CD4-positive, alpha-beta T cell treated with Interleukin-6 at 100 ng/mL for 8 hours (primary cell): ENCODE measurements at regions not wholly inside any gene's neighbourhood (a gene's known extent, or its start where the extent isn't known, plus 50 kb on each side); places are given as distances from the start of the nearest gene placed in this dataset.

Experiments
- DNase-seq: peaks from one replicate; pipeline ENCODE4 v3.0.0-alpha.2; 2020; ENCODE audit warnings: mixed read lengths, low spot score

GRCh38 chr3:152957491-152957890 lies 122.6 kb downstream of the P2RY1 start:
- DNase-seq, result no peak

GRCh38 chr3:152959307-152959706 lies 124.4 kb downstream of the P2RY1 start:
- DNase-seq, result no peak

- DNase-seq, result no peak
Measured at GRCh38 chr3:152960684-152961083, 125.8 kb downstream of the P2RY1 start.

- DNase-seq, result no peak
Measured at GRCh38 chr3:152961323-152961722, 126.4 kb downstream of the P2RY1 start.

GRCh38 chr3:152964911-152965609 lies 130.1 kb downstream of the P2RY1 start:
- no peak for DNase-seq

GRCh38 chr3:152968388-152969024 lies 133.6 kb downstream of the P2RY1 start:
- no peak for DNase-seq

- DNase-seq, result no peak
Measured at GRCh38 chr3:152969557-152970300, 134.8 kb downstream of the P2RY1 start.

GRCh38 chr3:152970851-152971250 lies 135.9 kb downstream of the P2RY1 start:
- DNase-seq, result no peak

- no peak for DNase-seq
Measured at GRCh38 chr3:152971880-152972279, 136.9 kb downstream of the P2RY1 start.

GRCh38 chr3:152973575-152973974 lies 138.6 kb downstream of the P2RY1 start:
- no peak for DNase-seq

GRCh38 chr3:152976239-152976638 lies 141.3 kb downstream of the P2RY1 start:
- no peak for DNase-seq

- DNase-seq, result no peak
Measured at GRCh38 chr3:152977366-152977765, 142.4 kb downstream of the P2RY1 start.

GRCh38 chr3:152978152-152978551 lies 143.2 kb downstream of the P2RY1 start:
- no peak for DNase-seq

- DNase-seq, result no peak
Measured at GRCh38 chr3:152997526-152997925, 162.6 kb downstream of the P2RY1 start.

GRCh38 chr3:152998591-152998990 lies 163.4 kb upstream of the RAP2B start:
- DNase-seq, result no peak

- no peak for DNase-seq
Measured at GRCh38 chr3:153000325-153000724, 161.7 kb upstream of the RAP2B start.

- no peak for DNase-seq
Measured at GRCh38 chr3:153001210-153002078, 160.6 kb upstream of the RAP2B start.

GRCh38 chr3:153003441-153003840 lies 158.6 kb upstream of the RAP2B start:
- no peak for DNase-seq

GRCh38 chr3:153003862-153004261 lies 158.2 kb upstream of the RAP2B start:
- no peak for DNase-seq

GRCh38 chr3:153008226-153008625 lies 153.8 kb upstream of the RAP2B start:
- DNase-seq, result no peak

- no peak for DNase-seq
Measured at GRCh38 chr3:153023896-153024295, 138.1 kb upstream of the RAP2B start.

GRCh38 chr3:153026026-153026425 lies 136.0 kb upstream of the RAP2B start:
- no peak for DNase-seq
